ENCODE measurements at regions not wholly inside any gene's neighbourhood (a gene's known extent, or its start where the extent isn't known, plus 50 kb on each side); places are given as distances from the start of the nearest gene placed in this dataset.

GRCh38 chr20:50369225-50370035 is 140.8 kb upstream of the PTPN1 start:
- no peak for TF ChIP-seq POLR2A (IDR thresholded peaks at IDR 0.05; ENCODE audit: low read depth, low read length)
- TF ChIP-seq POLR2AphosphoS5 (IDR thresholded peaks at IDR 0.05; ENCODE audit: low read depth, low read length): no peak
- TF ChIP-seq TAF1 (IDR thresholded peaks at IDR 0.05; ENCODE audit: low read depth, low read length): no peak
- TF ChIP-seq SPI1 (IDR thresholded peaks at IDR 0.05; ENCODE audit: low read depth, low read length): no peak
